Upper lobe of left lung (tissue), 6 donors: ENCODE measurements at regions not wholly inside any gene's neighbourhood (a gene's known extent, or its start where the extent isn't known, plus 50 kb on each side); places are given as distances from the start of the nearest gene placed in this dataset.
A peak's percentile ranks its signal among the peaks of the same experiment; 100 is the strongest.

Experiments
- ATAC-seq, 2 donors: fragments of 200-7000 bp; cut with Tn5 transposase; one replicate each; pipeline ENCODE4 v1.9.1; 2022; ENCODE audit warnings: mild to moderate bottlenecking in 2 of 2, moderate library complexity in 2 of 2; ENCODE audit not compliant: low FRiP score in 2 of 2
- DNase-seq, 2 donors: peaks; one replicate each; pipeline ENCODE4 v3.0.0-alpha.2; 2019 to 2020
- H3K27ac ChIP-seq, 4 donors: fragments of 200-600 bp; sonication (generic); one replicate each; pipeline ENCODE4 v1.5.1; 2016 to 2019
- H3K27me3 ChIP-seq, 4 donors: fragments of 200-600 bp; sonication (generic); one replicate each; pipeline ENCODE4 v1.5.1; 2017 to 2019
- H3K36me3 ChIP-seq, 4 donors: fragments of 200-600 bp; sonication (generic); one replicate each; pipeline ENCODE4 v1.5.1; 2016 to 2019
- H3K4me1 ChIP-seq, 4 donors: fragments of 200-600 bp; sonication (generic); one replicate each; pipeline ENCODE4 v1.5.1; 2018 to 2019
- H3K4me3 ChIP-seq, 4 donors: fragments of 200-600 bp; sonication (generic); one replicate each; pipeline ENCODE4 v1.5.1; 2017 to 2019; ENCODE audit warnings: mild to moderate bottlenecking in 2 of 4, moderate library complexity in 1 of 4
- H3K9me3 ChIP-seq, 4 donors: fragments of 200-600 bp; sonication (generic); one replicate each; pipeline ENCODE4 v1.5.1; 2018 to 2019
- EP300 ChIP-seq, 4 donors: sonication (generic); formaldehyde crosslinking; IDR thresholded peaks; one replicate each; pipeline ENCODE4 v1.5.1; 2017; ENCODE audit warnings: antibody characterized with exemption in 4 of 4, control low read depth in 2 of 4
- POLR2A ChIP-seq, 4 donors: fragments of 450-650 bp; IDR thresholded peaks; one replicate each; pipeline ENCODE4 v1.5.1; 2016 to 2017; ENCODE audit warnings: antibody characterized with exemption in 4 of 4, mild to moderate bottlenecking in 2 of 4
- POLR2AphosphoS5 ChIP-seq, 2 donors: sonication (generic); formaldehyde crosslinking; IDR thresholded peaks; one replicate each; pipeline ENCODE4 v1.5.1; 2017; ENCODE audit warnings: antibody characterized with exemption in 2 of 2
- WGBS, 2 donors: methylation state at CpG; one replicate each; pipeline ENCODE4 v1.1.5; 2017 to 2018; 5-methylcytosine and 5-hydroxymethylcytosine counted together
- TF ChIP-seq, protein P1 (sequence below), 6 experiments: fragments of 450-650 bp in 4 of 6; fragments of 200-600 bp in 2 of 6; sonication (generic) in 2 of 6; IDR thresholded peaks; one replicate each; pipeline ENCODE4 v1.5.1; 2016 to 2019; ENCODE audit warnings: antibody characterized with exemption in 6 of 6
- donor health status: DM: no; HTN: no; CAD: no; lungs with moderate emphysema.
- donor health status: DM: no; HTN: yes; CAD: no; lungs with severe emphysema.

DNA sequence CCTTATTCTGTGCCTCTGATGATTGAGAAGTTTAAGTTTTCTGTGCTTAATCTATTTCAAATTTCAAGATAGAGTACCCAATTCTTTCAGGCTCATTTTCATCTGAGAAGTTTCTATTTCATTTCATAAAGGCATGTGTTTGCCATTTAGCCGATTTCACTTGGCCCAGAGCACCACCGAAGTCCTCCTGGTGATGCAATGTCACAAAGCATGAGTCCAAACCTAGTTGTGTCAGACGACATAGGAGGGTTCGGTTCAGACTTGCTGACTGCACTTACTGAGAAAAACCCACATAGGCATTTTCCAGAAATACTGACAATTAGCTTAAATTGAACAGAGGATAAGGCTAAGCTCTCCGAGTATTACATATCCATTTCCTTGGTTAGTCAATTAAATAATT, 152.4 kb upstream of the FAR2 start:
- ATAC-seq (no peak), DNase-seq (no peak)
- TF ChIP-seq, protein P1, sequence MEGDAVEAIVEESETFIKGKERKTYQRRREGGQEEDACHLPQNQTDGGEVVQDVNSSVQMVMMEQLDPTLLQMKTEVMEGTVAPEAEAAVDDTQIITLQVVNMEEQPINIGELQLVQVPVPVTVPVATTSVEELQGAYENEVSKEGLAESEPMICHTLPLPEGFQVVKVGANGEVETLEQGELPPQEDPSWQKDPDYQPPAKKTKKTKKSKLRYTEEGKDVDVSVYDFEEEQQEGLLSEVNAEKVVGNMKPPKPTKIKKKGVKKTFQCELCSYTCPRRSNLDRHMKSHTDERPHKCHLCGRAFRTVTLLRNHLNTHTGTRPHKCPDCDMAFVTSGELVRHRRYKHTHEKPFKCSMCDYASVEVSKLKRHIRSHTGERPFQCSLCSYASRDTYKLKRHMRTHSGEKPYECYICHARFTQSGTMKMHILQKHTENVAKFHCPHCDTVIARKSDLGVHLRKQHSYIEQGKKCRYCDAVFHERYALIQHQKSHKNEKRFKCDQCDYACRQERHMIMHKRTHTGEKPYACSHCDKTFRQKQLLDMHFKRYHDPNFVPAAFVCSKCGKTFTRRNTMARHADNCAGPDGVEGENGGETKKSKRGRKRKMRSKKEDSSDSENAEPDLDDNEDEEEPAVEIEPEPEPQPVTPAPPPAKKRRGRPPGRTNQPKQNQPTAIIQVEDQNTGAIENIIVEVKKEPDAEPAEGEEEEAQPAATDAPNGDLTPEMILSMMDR (IDR thresholded peaks at IDR 0.05), result no peak
- TF ChIP-seq POLR2AphosphoS5 (IDR thresholded peaks at IDR 0.05) (no peak), EP300 (IDR thresholded peaks at IDR 0.05) (no peak), POLR2A (IDR thresholded peaks at IDR 0.05) (no peak)
- Histone ChIP-seq H3K4me3 (no peak overlapping the region), H3K36me3 (no peaks in the 10 kb centered on the region), H3K4me1 (no peaks in the 10 kb centered on the region), H3K27me3 (no peaks in the 10 kb centered on the region), H3K27ac (no peak overlapping the region), H3K9me3 (no peaks in the 10 kb centered on the region)
- WGBS, 2 donors, result 90 to 93% methylated on average over 5 of the region's 5 CpGs

DNA sequence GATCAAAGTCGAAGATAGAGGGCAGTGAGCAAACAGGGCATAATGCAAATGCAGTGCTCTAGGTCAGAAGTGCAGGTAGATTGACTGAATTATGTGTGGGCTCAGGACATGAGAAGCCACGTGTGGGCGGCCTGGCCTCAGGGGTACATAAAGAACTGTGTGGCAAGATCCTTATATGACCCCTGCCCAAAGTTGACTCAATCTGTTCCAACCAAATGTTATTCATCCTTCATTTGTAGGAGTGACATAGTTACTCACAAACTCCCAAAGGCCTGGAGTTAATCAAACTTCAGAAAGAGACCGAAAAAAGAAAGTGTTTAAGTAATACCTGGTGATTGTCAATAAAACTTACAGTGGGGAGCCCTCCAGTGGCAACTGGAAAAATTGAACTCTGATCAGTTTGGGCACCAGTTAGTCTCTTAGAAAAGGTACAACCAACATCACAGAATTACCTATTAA, 150.4 kb upstream of the FAR2 start:
- Histone ChIP-seq H3K9me3 (no peaks in the 10 kb centered on the region), H3K36me3 (no peaks in the 10 kb centered on the region), H3K4me3 (no peak overlapping the region), H3K27me3 (no peaks in the 10 kb centered on the region), H3K4me1 (no peaks in the 10 kb centered on the region), H3K27ac (no peak overlapping the region)
- DNase-seq, result no peak
- TF ChIP-seq POLR2A (IDR thresholded peaks at IDR 0.05) (no peak), EP300 (IDR thresholded peaks at IDR 0.05) (no peak), POLR2AphosphoS5 (IDR thresholded peaks at IDR 0.05) (no peak)
- TF ChIP-seq, protein P1 (IDR thresholded peaks at IDR 0.05), result peak in 2 of 6 experiments; percentile 22 to 44
- WGBS, 2 donors, result 73 to 78% methylated on average over 4 of the region's 4 CpGs
- ATAC-seq, result peak in 1 of 2 donors; percentile 66

DNA sequence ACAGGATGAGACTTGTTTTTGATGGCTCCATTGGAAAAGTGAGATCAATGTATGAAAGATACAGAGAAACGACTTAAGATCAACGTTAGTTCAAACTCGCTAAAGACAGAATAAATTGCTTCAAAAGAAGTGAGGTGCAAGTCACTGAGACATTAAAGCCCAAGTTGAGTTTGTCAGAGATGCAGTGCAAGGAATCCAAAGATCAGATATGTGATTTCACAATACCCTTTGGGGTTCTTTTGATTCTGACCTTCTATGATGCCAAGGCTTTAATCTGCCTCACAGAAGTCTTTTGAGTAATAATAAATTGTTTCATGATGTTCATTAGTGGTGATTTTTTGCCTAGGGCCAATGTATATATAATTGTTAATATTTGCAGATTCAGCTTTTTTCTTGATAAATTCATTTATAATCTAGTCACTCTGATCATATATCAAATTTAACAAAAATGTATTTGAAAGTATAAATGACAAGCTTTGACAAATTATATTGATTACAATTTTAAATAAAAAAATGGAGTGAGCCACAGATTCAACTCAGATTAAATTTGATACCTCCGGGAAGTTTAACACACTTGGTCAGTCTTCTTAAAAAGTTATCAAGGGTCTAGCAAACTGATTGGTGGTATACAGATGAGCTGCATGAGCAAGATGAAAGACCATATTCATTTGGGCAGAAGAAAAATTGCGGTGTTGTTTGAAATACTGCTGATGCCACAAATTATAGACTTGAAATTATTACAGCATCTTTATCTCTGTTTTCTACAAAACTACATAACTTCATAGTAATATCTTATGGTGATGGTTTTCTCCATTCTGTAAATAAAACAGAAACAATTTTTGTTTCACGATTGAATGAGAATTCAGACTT, 144.8 kb upstream of the FAR2 start:
- TF ChIP-seq POLR2AphosphoS5 (IDR thresholded peaks at IDR 0.05), result no peak
- TF ChIP-seq EP300 (IDR thresholded peaks at IDR 0.05), result no peak
- TF ChIP-seq POLR2A (IDR thresholded peaks at IDR 0.05), result no peak
- TF ChIP-seq, protein P1 (IDR thresholded peaks at IDR 0.05), result no peak
- Histone ChIP-seq H3K27me3 (no peaks in the 10 kb centered on the region), H3K4me1 (no peaks in the 10 kb centered on the region), H3K36me3 (no peaks in the 10 kb centered on the region), H3K9me3 (no peaks in the 10 kb centered on the region), H3K4me3 (no peak overlapping the region), H3K27ac (no peak overlapping the region)
- ATAC-seq, result no peak
- WGBS, 2 donors, result 77 to 80% methylated on average over 6 of the region's 6 CpGs
- DNase-seq, result no peak

DNA sequence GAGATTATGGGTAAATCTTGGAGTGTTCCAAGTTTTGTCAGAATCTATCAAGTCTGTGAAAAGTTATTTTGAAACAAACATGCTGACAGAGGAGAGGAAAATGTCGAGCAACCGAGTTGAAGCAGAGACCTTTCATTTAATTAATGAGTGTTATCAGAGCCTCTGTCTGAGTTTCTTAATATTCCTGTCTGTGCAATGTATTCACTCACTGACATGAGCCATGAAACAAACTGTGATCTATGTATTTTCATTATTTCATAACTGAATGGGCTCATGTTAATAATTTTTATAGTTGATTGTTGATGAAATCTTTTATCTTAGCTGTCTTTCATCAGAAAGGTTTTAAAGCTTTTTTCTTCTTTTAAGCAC, 144.2 kb upstream of the FAR2 start:
- 68 to 78% methylated on average over 2 of the region's 2 CpGs for WGBS, 2 donors
- Histone ChIP-seq H3K36me3 (no peaks in the 10 kb centered on the region), H3K9me3 (no peaks in the 10 kb centered on the region), H3K4me1 (no peaks in the 10 kb centered on the region), H3K27me3 (no peaks in the 10 kb centered on the region), H3K4me3 (no peak overlapping the region), H3K27ac (no peak overlapping the region)
- DNase-seq (no peak), ATAC-seq (no peak)
- TF ChIP-seq, protein P1 (IDR thresholded peaks at IDR 0.05), result no peak

DNA sequence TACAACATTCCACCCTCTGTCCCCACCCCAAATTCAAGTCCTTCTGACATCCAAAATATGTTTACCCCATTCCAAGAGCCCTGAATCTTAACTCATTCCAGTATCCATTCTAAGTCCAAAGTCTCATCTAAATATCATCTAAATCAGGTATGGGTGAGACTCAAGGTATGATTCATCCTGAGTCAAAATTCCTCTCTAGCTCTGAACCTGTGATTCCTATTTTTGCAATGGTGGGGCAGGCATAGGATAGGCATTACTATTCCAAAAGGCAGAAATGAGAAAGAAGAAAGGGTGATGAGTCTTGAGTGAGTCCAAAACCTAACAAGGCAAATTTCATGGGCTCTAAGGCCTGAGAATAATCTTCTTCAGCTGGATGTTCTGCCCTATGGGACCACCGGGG, 140.3 kb upstream of the FAR2 start:
- TF ChIP-seq POLR2AphosphoS5 (IDR thresholded peaks at IDR 0.05) (no peak), EP300 (IDR thresholded peaks at IDR 0.05) (no peak), POLR2A (IDR thresholded peaks at IDR 0.05) (no peak)
- TF ChIP-seq, protein P1 (IDR thresholded peaks at IDR 0.05), result no peak
- no peak for DNase-seq
- WGBS, 2 donors, result 69 to 92% methylated on average over 1 of the region's 1 CpG

More for the DNA sequence above, 140.3 kb upstream of the FAR2 start:
- Histone ChIP-seq H3K27ac (no peak overlapping the region), H3K27me3 (no peaks in the 10 kb centered on the region), H3K4me3 (no peak overlapping the region), H3K4me1 (no peaks in the 10 kb centered on the region), H3K36me3 (no peaks in the 10 kb centered on the region), H3K9me3 (no peaks in the 10 kb centered on the region)
- ATAC-seq, result no peak
